ENCODE measurements at regions not wholly inside any gene's neighbourhood (a gene's known extent, or its start where the extent isn't known, plus 50 kb on each side); places are given as distances from the start of the nearest gene placed in this dataset.

DNA sequence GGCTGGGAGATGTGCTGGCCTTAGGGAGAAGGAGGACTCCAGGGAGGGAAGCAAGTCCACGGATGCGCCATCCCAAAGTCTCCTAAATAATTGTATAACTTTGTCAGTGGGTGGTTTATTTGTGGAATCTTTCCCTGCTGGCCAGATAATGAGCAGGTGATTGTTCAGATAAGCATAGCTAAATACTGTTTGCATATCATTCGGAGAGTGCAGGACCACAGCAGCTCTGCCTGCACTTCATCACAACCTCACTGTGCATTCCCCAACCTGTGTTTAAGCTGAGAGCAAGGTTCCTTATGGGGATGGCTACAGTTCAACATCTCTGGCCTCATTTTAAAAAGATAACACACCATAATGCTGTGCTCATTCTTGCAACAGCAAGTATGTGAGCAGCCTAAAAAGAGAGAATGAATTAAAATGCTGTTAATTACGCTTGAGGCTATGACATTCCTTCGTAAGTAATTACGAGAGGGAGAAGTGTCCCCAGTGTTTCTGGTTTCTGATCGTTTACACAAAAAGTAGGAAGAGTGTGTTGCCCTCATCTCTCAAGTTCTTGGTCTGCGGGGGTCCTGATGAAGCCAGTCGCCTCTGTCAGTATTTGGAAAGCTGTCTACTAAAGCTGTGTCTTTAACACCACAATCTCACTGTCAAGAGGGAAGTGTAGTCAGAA lies 272.0 kb upstream of the RORA start:
- Histone ChIP-seq H3K27me3 (ENCODE audit: insufficient read depth, low read depth, low read length) (no peaks in the 10 kb centered on the region), H3K4me2 (ENCODE audit: low read length) (no peak overlapping the region)
- TF ChIP-seq EZH2 (IDR thresholded peaks at IDR 0.05; ENCODE audit: borderline replicate concordance, insufficient read depth, low read length, poor library complexity, severe bottlenecking), result no peak

GRCh38 chr15:61500523-61500922 lies 271.4 kb upstream of the RORA start:
- no peaks in the 10 kb centered on the region for H3K9me2 ChIP-seq (ENCODE audit: insufficient read depth, low read length)
- no peak overlapping the region for H3K4me2 ChIP-seq (ENCODE audit: low read length)
- no peaks in the 10 kb centered on the region for H3F3A ChIP-seq (ENCODE audit: insufficient read depth, low read length, poor library complexity, severe bottlenecking)
- no peak overlapping the region for H3K9ac ChIP-seq (ENCODE audit: low read length)
- no peaks in the 10 kb centered on the region for H4K20me1 ChIP-seq (ENCODE audit: insufficient read depth)
- H3K36me3 ChIP-seq (ENCODE audit: insufficient read depth, low read length), result no peaks in the 10 kb centered on the region
- H2AFZ ChIP-seq (ENCODE audit: low read depth, low read length), result no peak overlapping the region
- H3K27me3 ChIP-seq (ENCODE audit: insufficient read depth, low read depth, low read length), result no peaks in the 10 kb centered on the region
- H3K4me3 ChIP-seq (ENCODE audit: low read length), result no peak overlapping the region
- no peaks in the 10 kb centered on the region for H3K9me3 ChIP-seq (ENCODE audit: low read length)
- no peaks in the 10 kb centered on the region for H3K79me2 ChIP-seq (replicated peaks; ENCODE audit: insufficient read depth, low read length)
- H3K27ac ChIP-seq (ENCODE audit: low read length), result no peak overlapping the region
- TF ChIP-seq SMC3 (conservative IDR thresholded peaks at IDR 0.05; ENCODE audit: poor library complexity) (no peak), POLR2AphosphoS5 (IDR thresholded peaks at IDR 0.05) (no peak), RAD21 (conservative IDR thresholded peaks at IDR 0.05) (no peak), CTCF (IDR thresholded peaks at IDR 0.05; ENCODE audit: poor library complexity, severe bottlenecking) (no peak), EP300 (conservative IDR thresholded peaks at IDR 0.05; ENCODE audit: poor library complexity, severe bottlenecking) (no peak), EZH2 (IDR thresholded peaks at IDR 0.05; ENCODE audit: borderline replicate concordance, insufficient read depth, low read length, poor library complexity, severe bottlenecking) (no peak), MXI1 (conservative IDR thresholded peaks at IDR 0.05; ENCODE audit: poor library complexity, severe bottlenecking) (no peak), TAF1 (IDR thresholded peaks at IDR 0.05; ENCODE audit: low read depth) (no peak)
- TF ChIP-seq, protein P1, sequence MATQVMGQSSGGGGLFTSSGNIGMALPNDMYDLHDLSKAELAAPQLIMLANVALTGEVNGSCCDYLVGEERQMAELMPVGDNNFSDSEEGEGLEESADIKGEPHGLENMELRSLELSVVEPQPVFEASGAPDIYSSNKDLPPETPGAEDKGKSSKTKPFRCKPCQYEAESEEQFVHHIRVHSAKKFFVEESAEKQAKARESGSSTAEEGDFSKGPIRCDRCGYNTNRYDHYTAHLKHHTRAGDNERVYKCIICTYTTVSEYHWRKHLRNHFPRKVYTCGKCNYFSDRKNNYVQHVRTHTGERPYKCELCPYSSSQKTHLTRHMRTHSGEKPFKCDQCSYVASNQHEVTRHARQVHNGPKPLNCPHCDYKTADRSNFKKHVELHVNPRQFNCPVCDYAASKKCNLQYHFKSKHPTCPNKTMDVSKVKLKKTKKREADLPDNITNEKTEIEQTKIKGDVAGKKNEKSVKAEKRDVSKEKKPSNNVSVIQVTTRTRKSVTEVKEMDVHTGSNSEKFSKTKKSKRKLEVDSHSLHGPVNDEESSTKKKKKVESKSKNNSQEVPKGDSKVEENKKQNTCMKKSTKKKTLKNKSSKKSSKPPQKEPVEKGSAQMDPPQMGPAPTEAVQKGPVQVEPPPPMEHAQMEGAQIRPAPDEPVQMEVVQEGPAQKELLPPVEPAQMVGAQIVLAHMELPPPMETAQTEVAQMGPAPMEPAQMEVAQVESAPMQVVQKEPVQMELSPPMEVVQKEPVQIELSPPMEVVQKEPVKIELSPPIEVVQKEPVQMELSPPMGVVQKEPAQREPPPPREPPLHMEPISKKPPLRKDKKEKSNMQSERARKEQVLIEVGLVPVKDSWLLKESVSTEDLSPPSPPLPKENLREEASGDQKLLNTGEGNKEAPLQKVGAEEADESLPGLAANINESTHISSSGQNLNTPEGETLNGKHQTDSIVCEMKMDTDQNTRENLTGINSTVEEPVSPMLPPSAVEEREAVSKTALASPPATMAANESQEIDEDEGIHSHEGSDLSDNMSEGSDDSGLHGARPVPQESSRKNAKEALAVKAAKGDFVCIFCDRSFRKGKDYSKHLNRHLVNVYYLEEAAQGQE (IDR thresholded peaks at IDR 0.05; ENCODE audit: borderline replicate concordance), result no peak

More for the DNA sequence above, 272.0 kb upstream of the RORA start:
- H3K9me3 ChIP-seq (ENCODE audit: low read length), result no peaks in the 10 kb centered on the region
- H2AFZ ChIP-seq (ENCODE audit: low read depth, low read length), result no peak overlapping the region
- H3K36me3 ChIP-seq (ENCODE audit: insufficient read depth, low read length), result no peaks in the 10 kb centered on the region
- no peaks in the 10 kb centered on the region for H4K20me1 ChIP-seq (ENCODE audit: insufficient read depth)
- H3K9me2 ChIP-seq (ENCODE audit: insufficient read depth, low read length), result no peaks in the 10 kb centered on the region
- no peaks in the 10 kb centered on the region for H3K79me2 ChIP-seq (replicated peaks; ENCODE audit: insufficient read depth, low read length)
- no peak overlapping the region for H3K27ac ChIP-seq (ENCODE audit: low read length)
- H3K4me3 ChIP-seq (ENCODE audit: low read length), result no peak overlapping the region
- no peaks in the 10 kb centered on the region for H3F3A ChIP-seq (ENCODE audit: insufficient read depth, low read length, poor library complexity, severe bottlenecking)
- H3K9ac ChIP-seq (ENCODE audit: low read length), result no peak overlapping the region

All from neural cell (in vitro differentiated cells).